HCT116 (cell line): ENCODE measurements at regions not wholly inside any gene's neighbourhood (a gene's known extent, or its start where the extent isn't known, plus 50 kb on each side); places are given as distances from the start of the nearest gene placed in this dataset.

Experiments
- EGR1 ChIP-seq: IDR thresholded peaks from 2 replicates; pipeline ENCODE4 v1.6.1; 2012; ENCODE audit warnings: low read depth
- POLR2A ChIP-seq: IDR thresholded peaks from 2 replicates; pipeline ENCODE4 v1.7.0; 2011; ENCODE audit warnings: borderline replicate concordance; ENCODE audit not compliant: insufficient read depth, insufficient read length; ENCODE audit errors: extremely low read depth
- SIN3A ChIP-seq: IDR thresholded peaks from 2 replicates; pipeline ENCODE4 v1.6.1; 2012; ENCODE audit warnings: low read depth
- ZNF274 ChIP-seq: fragments of 200-500 bp; sonication (Bioruptor generic); IDR thresholded peaks from 2 replicates; pipeline ENCODE4 v1.6.1; 2014; ENCODE audit warnings: mild to moderate bottlenecking, low read depth, low read length, inconsistent platforms
- TF ChIP-seq, protein P1 (sequence below), 3 experiments: fragments of 200-600 bp in 1 of 3; sonication (generic) in 1 of 3; IDR thresholded peaks in 2 of 3; conservative IDR thresholded peaks in 1 of 3; 2 replicates each; pipeline ENCODE4 v1.5.1; 2012 to 2017; ENCODE audit warnings: low read depth in 2 of 3, low read length in 2 of 3, antibody characterized with exemption in 1 of 3, borderline replicate concordance in 1 of 3, control low read depth in 1 of 3, mild to moderate bottlenecking in 1 of 3, mixed read lengths in 1 of 3, mixed run types in 1 of 3, moderate library complexity in 1 of 3; ENCODE audit not compliant: insufficient read depth in 1 of 3
- TF ChIP-seq, protein P2 (sequence below): IDR thresholded peaks from 2 replicates; pipeline ENCODE4 v1.6.1; 2011; ENCODE audit warnings: mild to moderate bottlenecking, low read length, moderate library complexity; ENCODE audit not compliant: insufficient replicate concordance; ENCODE audit errors: extremely low read depth

DNA sequence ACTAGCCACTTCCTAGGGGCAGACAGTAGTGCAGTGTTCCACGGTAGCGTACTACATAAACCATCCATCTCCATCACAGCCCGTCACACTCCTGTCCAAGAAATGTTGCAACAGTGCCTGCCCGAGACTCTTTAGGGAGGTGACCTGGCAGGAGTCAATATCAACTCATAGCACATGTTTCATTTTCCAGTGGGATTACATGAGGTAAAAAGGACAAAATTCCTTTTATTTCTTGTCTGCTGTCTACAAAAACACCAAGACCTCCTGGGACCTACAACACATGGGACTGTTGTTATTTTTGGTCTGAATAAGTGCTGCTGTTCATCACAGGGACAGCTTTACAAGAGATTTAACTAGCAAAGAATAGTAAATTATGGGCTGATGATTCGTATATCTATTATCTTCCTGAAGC is 99.9 kb downstream of the MPP7 start:
- TF ChIP-seq, protein P1, sequence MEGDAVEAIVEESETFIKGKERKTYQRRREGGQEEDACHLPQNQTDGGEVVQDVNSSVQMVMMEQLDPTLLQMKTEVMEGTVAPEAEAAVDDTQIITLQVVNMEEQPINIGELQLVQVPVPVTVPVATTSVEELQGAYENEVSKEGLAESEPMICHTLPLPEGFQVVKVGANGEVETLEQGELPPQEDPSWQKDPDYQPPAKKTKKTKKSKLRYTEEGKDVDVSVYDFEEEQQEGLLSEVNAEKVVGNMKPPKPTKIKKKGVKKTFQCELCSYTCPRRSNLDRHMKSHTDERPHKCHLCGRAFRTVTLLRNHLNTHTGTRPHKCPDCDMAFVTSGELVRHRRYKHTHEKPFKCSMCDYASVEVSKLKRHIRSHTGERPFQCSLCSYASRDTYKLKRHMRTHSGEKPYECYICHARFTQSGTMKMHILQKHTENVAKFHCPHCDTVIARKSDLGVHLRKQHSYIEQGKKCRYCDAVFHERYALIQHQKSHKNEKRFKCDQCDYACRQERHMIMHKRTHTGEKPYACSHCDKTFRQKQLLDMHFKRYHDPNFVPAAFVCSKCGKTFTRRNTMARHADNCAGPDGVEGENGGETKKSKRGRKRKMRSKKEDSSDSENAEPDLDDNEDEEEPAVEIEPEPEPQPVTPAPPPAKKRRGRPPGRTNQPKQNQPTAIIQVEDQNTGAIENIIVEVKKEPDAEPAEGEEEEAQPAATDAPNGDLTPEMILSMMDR (IDR thresholded peaks at IDR 0.05 in 2 of 3, conservative IDR thresholded peaks at IDR 0.05 in 1 of 3; ENCODE audit: borderline replicate concordance in 1 of 3, insufficient read depth in 1 of 3, low read depth in 2 of 3, low read length in 2 of 3): no peak
- TF ChIP-seq ZNF274: no peak
- no peak for TF ChIP-seq POLR2A
- TF ChIP-seq EGR1: no peak
- no peak for TF ChIP-seq SIN3A
- TF ChIP-seq, protein P2, sequence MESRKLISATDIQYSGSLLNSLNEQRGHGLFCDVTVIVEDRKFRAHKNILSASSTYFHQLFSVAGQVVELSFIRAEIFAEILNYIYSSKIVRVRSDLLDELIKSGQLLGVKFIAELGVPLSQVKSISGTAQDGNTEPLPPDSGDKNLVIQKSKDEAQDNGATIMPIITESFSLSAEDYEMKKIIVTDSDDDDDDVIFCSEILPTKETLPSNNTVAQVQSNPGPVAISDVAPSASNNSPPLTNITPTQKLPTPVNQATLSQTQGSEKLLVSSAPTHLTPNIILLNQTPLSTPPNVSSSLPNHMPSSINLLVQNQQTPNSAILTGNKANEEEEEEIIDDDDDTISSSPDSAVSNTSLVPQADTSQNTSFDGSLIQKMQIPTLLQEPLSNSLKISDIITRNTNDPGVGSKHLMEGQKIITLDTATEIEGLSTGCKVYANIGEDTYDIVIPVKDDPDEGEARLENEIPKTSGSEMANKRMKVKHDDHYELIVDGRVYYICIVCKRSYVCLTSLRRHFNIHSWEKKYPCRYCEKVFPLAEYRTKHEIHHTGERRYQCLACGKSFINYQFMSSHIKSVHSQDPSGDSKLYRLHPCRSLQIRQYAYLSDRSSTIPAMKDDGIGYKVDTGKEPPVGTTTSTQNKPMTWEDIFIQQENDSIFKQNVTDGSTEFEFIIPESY: no peak
